SK-N-SH (cell line): ENCODE measurements at regions not wholly inside any gene's neighbourhood (a gene's known extent, or its start where the extent isn't known, plus 50 kb on each side); places are given as distances from the start of the nearest gene placed in this dataset.

Source experiments
- CTCF ChIA-PET: fragments of 300-600, 350-600 bp; formaldehyde crosslinking; extraction: SDS; loops from one replicate; lab custom pipeline; 2021; lab: Yijun Ruan, JAX
- POLR2A ChIA-PET: fragments of 350-600 bp; sonication (Branson Sonifier 250); formaldehyde crosslinking; extraction: SDS; loops from one replicate; lab custom pipeline; 2020; ENCODE audit warnings: antibody characterized with exemption, inconsistent platforms; lab: Yijun Ruan, JAX
- DNase-seq: peaks from one replicate; pipeline ENCODE4 v3.0.0; 2012
- H2AFZ ChIP-seq: fragments of 200-600 bp; sonication (generic); 2 replicates; pipeline ENCODE4 v1.8.1; 2016; ENCODE audit warnings: antibody characterized with exemption, mild to moderate bottlenecking, low read depth
- H3F3A ChIP-seq: fragments of 200-600 bp; sonication (generic); replicated peaks from 2 replicates; pipeline ENCODE3; 2016; ENCODE audit warnings: antibody characterized with exemption, mild to moderate bottlenecking; ENCODE audit not compliant: insufficient read depth
- H3K27ac ChIP-seq, 2 experiments: fragments of 200-500 bp in 1 of 2; fragments of 200-600 bp in 1 of 2; sonication (Bioruptor generic) in 1 of 2; sonication (generic), shearing (Covaris generic) in 1 of 2; 2 replicates each; pipeline versions ENCODE4 v1.5.1 to v1.6.1; 2014 to 2016; ENCODE audit warnings: low read depth in 2 of 2, inconsistent platforms in 1 of 2, low read length in 1 of 2, mild to moderate bottlenecking in 1 of 2, mixed read lengths in 1 of 2
- H3K27me3 ChIP-seq: fragments of 200-600 bp; sonication (generic), shearing (Covaris generic); 2 replicates; pipeline ENCODE4 v1.6.1; 2016; ENCODE audit warnings: mixed run types; ENCODE audit not compliant: insufficient read depth
- H3K36me3 ChIP-seq, 2 experiments: fragments of 200-500 bp in 1 of 2; fragments of 200-600 bp in 1 of 2; sonication (Bioruptor generic) in 1 of 2; sonication (generic) in 1 of 2; replicated peaks in 1 of 2; 2 replicates each; pipeline versions ENCODE3 to v1.5.1; 2014 to 2016; ENCODE audit warnings: low read length in 1 of 2, mild to moderate bottlenecking in 1 of 2; ENCODE audit not compliant: insufficient read depth in 2 of 2, control insufficient read depth in 1 of 2
- H3K4me1 ChIP-seq, 2 experiments: fragments of 200-500 bp in 1 of 2; fragments of 200-600 bp in 1 of 2; sonication (Bioruptor generic) in 1 of 2; sonication (generic), shearing (Covaris generic) in 1 of 2; 2 replicates each; pipeline versions ENCODE4 v1.5.1 to v1.6.1; 2014 to 2016; ENCODE audit warnings: low read depth in 1 of 2, low read length in 1 of 2, mixed run types in 1 of 2; ENCODE audit not compliant: insufficient read depth in 2 of 2, control insufficient read depth in 1 of 2
- H3K4me2 ChIP-seq: fragments of 200-600 bp; sonication (generic), shearing (Covaris generic); 2 replicates; pipeline ENCODE4 v1.6.1; 2017; ENCODE audit warnings: mixed run types
- H3K4me3 ChIP-seq, 2 experiments: fragments of 200-500 bp in 1 of 2; fragments of 200-600 bp in 1 of 2; sonication (Bioruptor generic) in 1 of 2; sonication (generic), shearing (Covaris generic) in 1 of 2; 2 replicates each; pipeline versions ENCODE4 v1.5.1 to v1.8.1; 2014 to 2016; ENCODE audit warnings: low read depth in 2 of 2, inconsistent platforms in 1 of 2, low read length in 1 of 2, mild to moderate bottlenecking in 1 of 2, mixed read lengths in 1 of 2, moderate library complexity in 1 of 2
- H3K79me2 ChIP-seq: fragments of 200-600 bp; sonication (generic); 2 replicates; pipeline ENCODE4 v1.8.1; 2017; ENCODE audit warnings: mild to moderate bottlenecking; ENCODE audit not compliant: insufficient read depth
- H3K9ac ChIP-seq: fragments of 200-600 bp; sonication (generic); 2 replicates; pipeline ENCODE4 v1.6.1; 2017; ENCODE audit warnings: mixed run types
- H3K9me2 ChIP-seq: fragments of 200-600 bp; sonication (generic); 2 replicates; pipeline ENCODE4 v1.6.1; 2017; ENCODE audit warnings: mixed run types
- H3K9me3 ChIP-seq: fragments of 200-600 bp; sonication (generic); 2 replicates; pipeline ENCODE4 v1.6.1; 2017; ENCODE audit warnings: mixed run types, mild to moderate bottlenecking, moderate library complexity
- H4K20me1 ChIP-seq: fragments of 200-600 bp; sonication (generic); 2 replicates; pipeline ENCODE4 v1.6.1; 2017; ENCODE audit warnings: mild to moderate bottlenecking, mixed run types; ENCODE audit not compliant: insufficient read depth
- CHD2 ChIP-seq: fragments of 150-350 bp; IDR thresholded peaks from 2 replicates; pipeline ENCODE4 v1.6.1; 2018; ENCODE audit warnings: low read length; ENCODE audit not compliant: partially characterized antibody
- ELF1 ChIP-seq: IDR thresholded peaks from 2 replicates; pipeline ENCODE4 v1.4.0; 2012
- EP300 ChIP-seq, 2 experiments: IDR thresholded peaks; 2 replicates each; pipeline versions ENCODE4 v1.4.0 to v1.6.1; 2012; ENCODE audit warnings: borderline replicate concordance in 1 of 2, low read depth in 1 of 2, low read length in 1 of 2
- EZH2phosphoT487 ChIP-seq: fragments of 200-600 bp; sonication (generic); IDR thresholded peaks from 2 replicates; pipeline ENCODE4 v1.6.1; 2017; ENCODE audit warnings: low read depth, mixed run types, mild to moderate bottlenecking, antibody characterized with exemption, moderate library complexity, borderline replicate concordance
- FOSL2 ChIP-seq: IDR thresholded peaks from 2 replicates; pipeline ENCODE4 v1.4.0; 2012; ENCODE audit warnings: low read depth, mild to moderate bottlenecking, moderate library complexity, borderline replicate concordance
- GABPA ChIP-seq: IDR thresholded peaks from 2 replicates; pipeline ENCODE4 v1.4.0; 2012; ENCODE audit warnings: low read depth, mild to moderate bottlenecking
- JUND ChIP-seq: IDR thresholded peaks from 2 replicates; pipeline ENCODE4 v1.4.0; 2012
- MXI1 ChIP-seq: IDR thresholded peaks from 2 replicates; pipeline ENCODE4 v1.6.1; 2012; ENCODE audit warnings: mild to moderate bottlenecking, low read depth, low read length, improper control_type of control experiment
- NFIC ChIP-seq: IDR thresholded peaks from 2 replicates; pipeline ENCODE4 v1.4.0; 2012; ENCODE audit warnings: borderline replicate concordance
- RAD21 ChIP-seq: IDR thresholded peaks from 2 replicates; pipeline ENCODE4 v1.6.1; 2012; ENCODE audit warnings: mild to moderate bottlenecking, low read length
- RCOR1 ChIP-seq: fragments of 150-350 bp; IDR thresholded peaks from 2 replicates; pipeline ENCODE4 v1.6.1; 2017; ENCODE audit warnings: antibody characterized with exemption, low read length
- RFX5 ChIP-seq: IDR thresholded peaks from 2 replicates; pipeline ENCODE4 v1.6.1; 2012; ENCODE audit warnings: mild to moderate bottlenecking, improper control_type of control experiment, low read length
- RXRA ChIP-seq: IDR thresholded peaks from 2 replicates; pipeline ENCODE4 v1.4.0; 2012; ENCODE audit warnings: low read depth, mild to moderate bottlenecking, borderline replicate concordance
- SIN3A ChIP-seq: IDR thresholded peaks from 2 replicates; pipeline ENCODE4 v1.6.1; 2012; ENCODE audit warnings: low read depth, mild to moderate bottlenecking, low read length, moderate library complexity, borderline replicate concordance
- TEAD4 ChIP-seq: IDR thresholded peaks from 2 replicates; pipeline ENCODE4 v1.4.0; 2012; ENCODE audit warnings: mild to moderate bottlenecking, borderline replicate concordance; ENCODE audit not compliant: insufficient read depth
- WGBS: methylation state at CpG from one replicate; pipeline ENCODE4 v1.1.6; 2017; ENCODE audit warnings: low lambda C conversion rate; 5-methylcytosine and 5-hydroxymethylcytosine counted together
- TF ChIP-seq, protein P1 (sequence below): IDR thresholded peaks from 2 replicates; pipeline ENCODE4 v1.4.0; 2012; ENCODE audit warnings: low read depth, borderline replicate concordance
- TF ChIP-seq, protein P2 (sequence below): IDR thresholded peaks from 2 replicates; pipeline ENCODE4 v1.4.0; 2012; ENCODE audit warnings: low read depth, borderline replicate concordance
- TF ChIP-seq, protein P3 (sequence below): IDR thresholded peaks from 2 replicates; pipeline ENCODE4 v1.4.0; 2012; ENCODE audit warnings: low read depth

DNA sequence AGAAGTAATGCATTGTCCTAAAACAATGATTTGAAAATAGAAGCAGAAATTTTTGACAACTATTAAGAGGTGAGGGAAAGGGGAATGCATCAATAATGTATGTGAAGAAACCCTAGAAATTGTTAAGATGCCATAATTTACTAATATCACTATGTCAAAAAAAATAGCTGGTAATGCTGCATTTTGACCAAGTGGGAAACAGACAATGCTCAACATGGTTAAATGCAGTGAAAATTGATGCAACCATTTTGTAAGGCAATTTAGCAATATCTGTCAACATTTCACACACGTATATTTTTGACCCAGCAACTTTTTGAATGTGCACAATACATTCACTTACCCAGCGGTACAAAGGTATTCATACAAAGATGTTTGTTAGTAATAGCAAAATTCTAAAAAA lies 381.6 kb downstream of the CDH11 start:
- ChIA-PET CTCF (no interaction called here), POLR2A (no interaction called here)
- no peaks in the 10 kb centered on the region for H3K9me3 ChIP-seq

DNA sequence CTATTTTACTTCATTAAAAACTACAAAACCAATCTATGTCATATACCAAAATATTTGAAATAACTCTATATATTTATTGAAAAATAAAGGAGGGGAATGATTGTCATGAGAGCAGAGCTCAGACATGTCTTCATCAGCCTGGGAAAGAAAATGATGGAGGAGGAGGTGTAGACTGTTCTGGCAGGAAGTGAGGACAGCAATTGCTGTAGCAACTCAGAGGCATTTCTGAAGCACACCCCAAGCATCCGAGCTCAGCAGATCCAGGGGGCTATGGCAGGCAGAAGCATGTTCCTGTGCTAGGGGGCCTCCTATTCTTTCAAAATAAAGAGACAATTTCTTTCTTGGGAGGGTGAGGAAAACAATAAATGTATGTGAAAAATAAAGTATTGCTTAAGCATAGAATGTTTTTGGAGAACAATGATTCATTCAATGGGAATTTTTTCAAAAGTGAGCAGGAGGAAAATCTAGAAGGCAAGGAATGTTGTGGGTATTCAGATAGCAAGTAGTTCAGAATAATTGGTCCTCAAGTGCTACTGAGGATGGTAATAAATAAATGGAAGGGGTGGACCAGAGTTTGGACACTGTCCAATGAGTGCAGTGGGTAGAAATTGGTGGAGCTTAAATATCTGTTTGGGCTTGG lies 383.4 kb downstream of the CDH11 start:
- TF ChIP-seq CHD2 (no peak), NFIC (peak; percentile 27; the same call in 1 of the 2 replicates), EP300 (IDR thresholded peaks at IDR 0.05; ENCODE audit: borderline replicate concordance in 1 of 2, low read depth in 1 of 2, low read length in 1 of 2) (no peak), ELF1 (no peak), GABPA (no peak), EZH2phosphoT487 (no peak), RAD21 (no peak), JUND (peak; percentile 23; the same call in 1 of the 2 replicates), RCOR1 (no peak), RFX5 (no peak), TEAD4 (no peak), RXRA (no peak), MXI1 (no peak), FOSL2 (peak; percentile 36; the same call in 1 of the 2 replicates)
- TF ChIP-seq, protein P1, sequence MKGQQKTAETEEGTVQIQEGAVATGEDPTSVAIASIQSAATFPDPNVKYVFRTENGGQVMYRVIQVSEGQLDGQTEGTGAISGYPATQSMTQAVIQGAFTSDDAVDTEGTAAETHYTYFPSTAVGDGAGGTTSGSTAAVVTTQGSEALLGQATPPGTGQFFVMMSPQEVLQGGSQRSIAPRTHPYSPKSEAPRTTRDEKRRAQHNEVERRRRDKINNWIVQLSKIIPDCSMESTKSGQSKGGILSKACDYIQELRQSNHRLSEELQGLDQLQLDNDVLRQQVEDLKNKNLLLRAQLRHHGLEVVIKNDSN, result no peak
- TF ChIP-seq, protein P2, sequence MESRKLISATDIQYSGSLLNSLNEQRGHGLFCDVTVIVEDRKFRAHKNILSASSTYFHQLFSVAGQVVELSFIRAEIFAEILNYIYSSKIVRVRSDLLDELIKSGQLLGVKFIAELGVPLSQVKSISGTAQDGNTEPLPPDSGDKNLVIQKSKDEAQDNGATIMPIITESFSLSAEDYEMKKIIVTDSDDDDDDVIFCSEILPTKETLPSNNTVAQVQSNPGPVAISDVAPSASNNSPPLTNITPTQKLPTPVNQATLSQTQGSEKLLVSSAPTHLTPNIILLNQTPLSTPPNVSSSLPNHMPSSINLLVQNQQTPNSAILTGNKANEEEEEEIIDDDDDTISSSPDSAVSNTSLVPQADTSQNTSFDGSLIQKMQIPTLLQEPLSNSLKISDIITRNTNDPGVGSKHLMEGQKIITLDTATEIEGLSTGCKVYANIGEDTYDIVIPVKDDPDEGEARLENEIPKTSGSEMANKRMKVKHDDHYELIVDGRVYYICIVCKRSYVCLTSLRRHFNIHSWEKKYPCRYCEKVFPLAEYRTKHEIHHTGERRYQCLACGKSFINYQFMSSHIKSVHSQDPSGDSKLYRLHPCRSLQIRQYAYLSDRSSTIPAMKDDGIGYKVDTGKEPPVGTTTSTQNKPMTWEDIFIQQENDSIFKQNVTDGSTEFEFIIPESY, result no peak
- TF ChIP-seq, protein P3, sequence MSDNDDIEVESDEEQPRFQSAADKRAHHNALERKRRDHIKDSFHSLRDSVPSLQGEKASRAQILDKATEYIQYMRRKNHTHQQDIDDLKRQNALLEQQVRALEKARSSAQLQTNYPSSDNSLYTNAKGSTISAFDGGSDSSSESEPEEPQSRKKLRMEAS, result no peak
- Histone ChIP-seq H3K4me2 (no peak overlapping the region), H3K9ac (no peak overlapping the region), H4K20me1 (no peaks in the 10 kb centered on the region), H3K4me3 (no peak overlapping the region), H3F3A (no peaks in the 10 kb centered on the region), H3K27ac (peak overlapping the region in 1 of 2 experiments; percentile 49; a peak in 1 of 4 replicates), H3K36me3 (no peaks in the 10 kb centered on the region), H2AFZ (no peak overlapping the region), H3K4me1 (no peaks in the 10 kb centered on the region), H3K9me2 (no peaks in the 10 kb centered on the region), H3K27me3 (no peaks in the 10 kb centered on the region), H3K9me3 (no peaks in the 10 kb centered on the region), H3K79me2 (no peaks in the 10 kb centered on the region)
- ChIA-PET CTCF (no interaction called here), POLR2A (no interaction called here)
- no peak for DNase-seq
- WGBS, result 50% methylated on average over 1 of the region's 1 CpG

More for the DNA sequence above, 381.6 kb downstream of the CDH11 start:
- WGBS, result 85% methylated on average over 2 of the region's 2 CpGs
- H3K27me3 ChIP-seq, result no peaks in the 10 kb centered on the region
- no peak overlapping the region for H3K4me3 ChIP-seq
- H3K79me2 ChIP-seq, result no peaks in the 10 kb centered on the region
- H3K27ac ChIP-seq, result no peak overlapping the region
- H3F3A ChIP-seq, result no peaks in the 10 kb centered on the region
- no peak for TF ChIP-seq MXI1
- no peak for TF ChIP-seq SIN3A
- TF ChIP-seq, protein P3, result no peak
- no peak overlapping the region for H3K4me2 ChIP-seq
- H3K36me3 ChIP-seq, result no peaks in the 10 kb centered on the region
- no peak overlapping the region for H3K9ac ChIP-seq
- H4K20me1 ChIP-seq, result no peaks in the 10 kb centered on the region
- no peaks in the 10 kb centered on the region for H3K9me2 ChIP-seq
- H2AFZ ChIP-seq, result no peak overlapping the region
- DNase-seq, result no peak
- no peaks in the 10 kb centered on the region for H3K4me1 ChIP-seq
